Umbilical cord (tissue), 1 donor: ENCODE measurements at regions not wholly inside any gene's neighbourhood (a gene's known extent, or its start where the extent isn't known, plus 50 kb on each side); places are given as distances from the start of the nearest gene placed in this dataset.
A peak's percentile ranks its signal among the peaks of the same experiment; 100 is the strongest.
"Not testable (repeated sequence)": the region's sequence is repeated elsewhere in the genome, so short reads cannot be mapped to it uniquely, and the experiment has no call there.

Experiments
- DNase-seq: peaks from one replicate; pipeline ENCODE4 v3.0.0-alpha.2; 2015; ENCODE audit warnings: low spot score

GRCh38 chr20:55090286-55090685 lies 614.9 kb downstream of the DOK5 start:
- no peak for DNase-seq

- no peak for DNase-seq
Measured at GRCh38 chr20:55086421-55086820, 611.0 kb downstream of the DOK5 start.

- no peak for DNase-seq
Measured at GRCh38 chr20:55079917-55080316, 604.5 kb downstream of the DOK5 start.

- DNase-seq: not testable (repeated sequence)
Measured at GRCh38 chr20:55074266-55074840, 599.0 kb downstream of the DOK5 start.

- no peak for DNase-seq
Measured at GRCh38 chr20:55070001-55070400, 594.6 kb downstream of the DOK5 start.

- no peak for DNase-seq
Measured at GRCh38 chr20:55067158-55067825, 591.9 kb downstream of the DOK5 start.

- DNase-seq: no peak
Measured at GRCh38 chr20:55058938-55059337, 583.5 kb downstream of the DOK5 start.

GRCh38 chr20:55057779-55058415 lies 582.5 kb downstream of the DOK5 start:
- no peak for DNase-seq

- DNase-seq: no peak
Measured at GRCh38 chr20:55054453-55054852, 579.1 kb downstream of the DOK5 start.

- DNase-seq: no peak
Measured at GRCh38 chr20:55053389-55053788, 578.0 kb downstream of the DOK5 start.

GRCh38 chr20:55052459-55052858 lies 577.1 kb downstream of the DOK5 start:
- no peak for DNase-seq

GRCh38 chr20:55038684-55039083 lies 563.3 kb downstream of the DOK5 start:
- DNase-seq: no peak

- DNase-seq: no peak
Measured at GRCh38 chr20:55031971-55032370, 556.6 kb downstream of the DOK5 start.

- DNase-seq: no peak
Measured at GRCh38 chr20:55014766-55015165, 539.4 kb downstream of the DOK5 start.

- DNase-seq: no peak
Measured at GRCh38 chr20:55010761-55011160, 535.4 kb downstream of the DOK5 start.

GRCh38 chr20:55009066-55009465 lies 533.7 kb downstream of the DOK5 start:
- no peak for DNase-seq

- peak; percentile 83 for DNase-seq
Measured at GRCh38 chr20:55004044-55004443, 528.7 kb downstream of the DOK5 start.

- no peak for DNase-seq
Measured at GRCh38 chr20:54995553-54995952, 520.2 kb downstream of the DOK5 start.

- DNase-seq: no peak
Measured at GRCh38 chr20:54995011-54995410, 519.6 kb downstream of the DOK5 start.

- no peak for DNase-seq
Measured at GRCh38 chr20:54985091-54985490, 509.7 kb downstream of the DOK5 start.

- DNase-seq: no peak
Measured at GRCh38 chr20:54984104-54984448, 508.7 kb downstream of the DOK5 start.

GRCh38 chr20:54983394-54984103 lies 508.2 kb downstream of the DOK5 start:
- not testable (repeated sequence) for DNase-seq

- no peak for DNase-seq
Measured at GRCh38 chr20:54981175-54981574, 505.8 kb downstream of the DOK5 start.
